ENCODE measurements at regions not wholly inside any gene's neighbourhood (a gene's known extent, or its start where the extent isn't known, plus 50 kb on each side); places are given as distances from the start of the nearest gene placed in this dataset.

- Histone ChIP-seq H3K27ac (ENCODE audit: low read length) (no peak overlapping the region), H4K20me1 (ENCODE audit: low read length) (no peaks in the 10 kb centered on the region), H3F3A (ENCODE audit: low read length, unreplicated experiment) (no peaks in the 10 kb centered on the region), H3K36me3 (ENCODE audit: low read depth, low read length) (no peaks in the 10 kb centered on the region), H3K27me3 (ENCODE audit: low read length) (no peaks in the 10 kb centered on the region), H3K9me3 (ENCODE audit: low read length) (no peaks in the 10 kb centered on the region), H3K4me2 (ENCODE audit: low read length) (no peak overlapping the region), H3K4me1 (ENCODE audit: insufficient read depth, low read length) (no peaks in the 10 kb centered on the region), H3K9me2 (replicated peaks; ENCODE audit: low read length) (no peaks in the 10 kb centered on the region), H3K4me3 (ENCODE audit: low read length) (no peak overlapping the region), H3K79me2 (ENCODE audit: low read length) (no peaks in the 10 kb centered on the region), H3K9ac (ENCODE audit: low read length) (no peak overlapping the region), H2AFZ (ENCODE audit: low read length) (no peak overlapping the region)
- ChIA-PET CTCF (no interaction called here), POLR2A (ENCODE audit: unreplicated experiment) (no interaction called here)
- no peak for DNase-seq
- intact Hi-C loops (cut with micrococcal nuclease): no loop called here
- no TSS peak for BruUV-seq (replicated peaks)
- TF ChIP-seq, protein P1, sequence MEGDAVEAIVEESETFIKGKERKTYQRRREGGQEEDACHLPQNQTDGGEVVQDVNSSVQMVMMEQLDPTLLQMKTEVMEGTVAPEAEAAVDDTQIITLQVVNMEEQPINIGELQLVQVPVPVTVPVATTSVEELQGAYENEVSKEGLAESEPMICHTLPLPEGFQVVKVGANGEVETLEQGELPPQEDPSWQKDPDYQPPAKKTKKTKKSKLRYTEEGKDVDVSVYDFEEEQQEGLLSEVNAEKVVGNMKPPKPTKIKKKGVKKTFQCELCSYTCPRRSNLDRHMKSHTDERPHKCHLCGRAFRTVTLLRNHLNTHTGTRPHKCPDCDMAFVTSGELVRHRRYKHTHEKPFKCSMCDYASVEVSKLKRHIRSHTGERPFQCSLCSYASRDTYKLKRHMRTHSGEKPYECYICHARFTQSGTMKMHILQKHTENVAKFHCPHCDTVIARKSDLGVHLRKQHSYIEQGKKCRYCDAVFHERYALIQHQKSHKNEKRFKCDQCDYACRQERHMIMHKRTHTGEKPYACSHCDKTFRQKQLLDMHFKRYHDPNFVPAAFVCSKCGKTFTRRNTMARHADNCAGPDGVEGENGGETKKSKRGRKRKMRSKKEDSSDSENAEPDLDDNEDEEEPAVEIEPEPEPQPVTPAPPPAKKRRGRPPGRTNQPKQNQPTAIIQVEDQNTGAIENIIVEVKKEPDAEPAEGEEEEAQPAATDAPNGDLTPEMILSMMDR (conservative IDR thresholded peaks at IDR 0.05; ENCODE audit: low read depth, low read length): no peak
- TF ChIP-seq EZH2phosphoT487 (IDR thresholded peaks at IDR 0.05; ENCODE audit: borderline replicate concordance, low read length) (no peak), EZH2 (IDR thresholded peaks at IDR 0.05; ENCODE audit: low read length, unreplicated experiment) (no peak)
- ATAC-seq: no peak
Measured at GRCh38 chr21:36543924-36544323, 64.0 kb upstream of the CLDN14 start.

GRCh38 chr21:36544545-36544944, 64.6 kb upstream of the CLDN14 start:
- Histone ChIP-seq H3K4me1 (ENCODE audit: insufficient read depth, low read length) (no peaks in the 10 kb centered on the region), H3K4me2 (ENCODE audit: low read length) (no peak overlapping the region), H2AFZ (ENCODE audit: low read length) (no peak overlapping the region), H3K4me3 (ENCODE audit: low read length) (no peak overlapping the region), H3K9me2 (replicated peaks; ENCODE audit: low read length) (no peaks in the 10 kb centered on the region), H3F3A (ENCODE audit: low read length, unreplicated experiment) (no peaks in the 10 kb centered on the region), H3K9ac (ENCODE audit: low read length) (no peak overlapping the region), H3K27me3 (ENCODE audit: low read length) (no peaks in the 10 kb centered on the region), H3K79me2 (ENCODE audit: low read length) (no peaks in the 10 kb centered on the region), H3K27ac (ENCODE audit: low read length) (no peak overlapping the region), H3K36me3 (ENCODE audit: low read depth, low read length) (no peaks in the 10 kb centered on the region), H4K20me1 (ENCODE audit: low read length) (no peaks in the 10 kb centered on the region), H3K9me3 (ENCODE audit: low read length) (no peaks in the 10 kb centered on the region)
- no peak for TF ChIP-seq EZH2 (IDR thresholded peaks at IDR 0.05; ENCODE audit: low read length, unreplicated experiment)
- BruUV-seq (replicated peaks): no TSS peak
- intact Hi-C loops (cut with micrococcal nuclease): no loop called here
- DNase-seq (no peak), ATAC-seq (no peak)
- POLR2A ChIA-PET (ENCODE audit: unreplicated experiment): no interaction called here
- CTCF ChIA-PET: no interaction called here

- Histone ChIP-seq H3K9me3 (ENCODE audit: low read length) (no peaks in the 10 kb centered on the region), H3K27me3 (ENCODE audit: low read length) (no peaks in the 10 kb centered on the region), H3K9me2 (replicated peaks; ENCODE audit: low read length) (no peaks in the 10 kb centered on the region), H2AFZ (ENCODE audit: low read length) (no peak overlapping the region), H4K20me1 (ENCODE audit: low read length) (no peaks in the 10 kb centered on the region), H3K9ac (ENCODE audit: low read length) (no peak overlapping the region), H3K27ac (ENCODE audit: low read length) (no peak overlapping the region), H3K4me1 (ENCODE audit: insufficient read depth, low read length) (no peaks in the 10 kb centered on the region), H3F3A (ENCODE audit: low read length, unreplicated experiment) (no peaks in the 10 kb centered on the region), H3K79me2 (ENCODE audit: low read length) (no peaks in the 10 kb centered on the region), H3K4me3 (ENCODE audit: low read length) (no peak overlapping the region), H3K36me3 (ENCODE audit: low read depth, low read length) (no peaks in the 10 kb centered on the region), H3K4me2 (ENCODE audit: low read length) (no peak overlapping the region)
- intact Hi-C loops (cut with micrococcal nuclease): no loop called here
- ATAC-seq (no peak), DNase-seq (no peak)
- ChIA-PET POLR2A (ENCODE audit: unreplicated experiment) (no interaction called here), CTCF (no interaction called here)
- TF ChIP-seq EZH2 (IDR thresholded peaks at IDR 0.05; ENCODE audit: low read length, unreplicated experiment): no peak
- TF ChIP-seq EZH2phosphoT487 (IDR thresholded peaks at IDR 0.05; ENCODE audit: borderline replicate concordance, low read length): no peak
- TF ChIP-seq, protein P1 (conservative IDR thresholded peaks at IDR 0.05; ENCODE audit: low read depth, low read length): no peak
- no TSS peak for BruUV-seq (replicated peaks)
Measured at GRCh38 chr21:36545776-36546511, 66.0 kb upstream of the CLDN14 start.
